ENCODE measurements at regions not wholly inside any gene's neighbourhood (a gene's known extent, or its start where the extent isn't known, plus 50 kb on each side); places are given as distances from the start of the nearest gene placed in this dataset.

GRCh38 chr2:189952536-189953109, 109.9 kb downstream of the MSTN start:
- Histone ChIP-seq H3K9ac (ENCODE audit: low read depth, low read length, poor library complexity, severe bottlenecking) (no peak overlapping the region), H3K4me1 (ENCODE audit: insufficient read depth, low read length, poor library complexity, severe bottlenecking) (no peaks in the 10 kb centered on the region), H3K9me3 (ENCODE audit: insufficient read depth, low read depth, low read length) (no peaks in the 10 kb centered on the region), H3K9me2 (replicated peaks; ENCODE audit: low read depth, low read length) (no peaks in the 10 kb centered on the region), H3K79me2 (ENCODE audit: insufficient read depth, low read length) (no peaks in the 10 kb centered on the region), H2AFZ (ENCODE audit: low read length) (no peak overlapping the region), H3F3A (ENCODE audit: low read depth) (no peaks in the 10 kb centered on the region), H3K36me3 (ENCODE audit: insufficient read depth, low read length) (no peaks in the 10 kb centered on the region), H3K4me2 (ENCODE audit: low read depth, low read length, poor library complexity, severe bottlenecking) (no peak overlapping the region), H3K27me3 (ENCODE audit: insufficient read depth, low read length, poor library complexity, severe bottlenecking) (no peaks in the 10 kb centered on the region), H3K4me3 (ENCODE audit: low read length, poor library complexity, severe bottlenecking) (no peak overlapping the region), H4K20me1 (ENCODE audit: insufficient read depth, low read length, poor library complexity, severe bottlenecking) (no peaks in the 10 kb centered on the region)
- no peak for TF ChIP-seq EZH2phosphoT487 (IDR thresholded peaks at IDR 0.05; ENCODE audit: borderline replicate concordance)
- no peak for TF ChIP-seq CTCF (conservative IDR thresholded peaks at IDR 0.05; ENCODE audit: low read length)

GRCh38 chr2:189951791-189952535, 110.6 kb downstream of the MSTN start:
- Histone ChIP-seq H3K9ac (ENCODE audit: low read depth, low read length, poor library complexity, severe bottlenecking) (no peak overlapping the region), H4K20me1 (ENCODE audit: insufficient read depth, low read length, poor library complexity, severe bottlenecking) (no peaks in the 10 kb centered on the region), H3K4me2 (ENCODE audit: low read depth, low read length, poor library complexity, severe bottlenecking) (no peak overlapping the region), H3K4me1 (ENCODE audit: insufficient read depth, low read length, poor library complexity, severe bottlenecking) (no peaks in the 10 kb centered on the region), H3K27me3 (ENCODE audit: insufficient read depth, low read length, poor library complexity, severe bottlenecking) (no peaks in the 10 kb centered on the region), H3K79me2 (ENCODE audit: insufficient read depth, low read length) (no peaks in the 10 kb centered on the region), H2AFZ (ENCODE audit: low read length) (no peak overlapping the region; the same call in 1 of the 2 replicates), H3K4me3 (ENCODE audit: low read length, poor library complexity, severe bottlenecking) (no peak overlapping the region), H3K9me2 (replicated peaks; ENCODE audit: low read depth, low read length) (no peaks in the 10 kb centered on the region), H3K36me3 (ENCODE audit: insufficient read depth, low read length) (no peaks in the 10 kb centered on the region), H3K9me3 (ENCODE audit: insufficient read depth, low read depth, low read length) (no peaks in the 10 kb centered on the region), H3F3A (ENCODE audit: low read depth) (no peaks in the 10 kb centered on the region)
- TF ChIP-seq EZH2phosphoT487 (IDR thresholded peaks at IDR 0.05; ENCODE audit: borderline replicate concordance) = no peak
- no peak for TF ChIP-seq CTCF (conservative IDR thresholded peaks at IDR 0.05; ENCODE audit: low read length)

GRCh38 chr2:189943009-189943408, 119.5 kb downstream of the MSTN start:
- H3K9ac ChIP-seq (ENCODE audit: low read depth, low read length, poor library complexity, severe bottlenecking) = no peak overlapping the region
- H3K27me3 ChIP-seq (ENCODE audit: insufficient read depth, low read length, poor library complexity, severe bottlenecking) = no peaks in the 10 kb centered on the region
- H3K9me2 ChIP-seq (replicated peaks; ENCODE audit: low read depth, low read length) = no peaks in the 10 kb centered on the region; the same call in 1 of the 2 replicates
- TF ChIP-seq CTCF (conservative IDR thresholded peaks at IDR 0.05; ENCODE audit: low read length) = no peak
- TF ChIP-seq EZH2phosphoT487 (IDR thresholded peaks at IDR 0.05; ENCODE audit: borderline replicate concordance) = no peak
- no peaks in the 10 kb centered on the region for H3K4me1 ChIP-seq (ENCODE audit: insufficient read depth, low read length, poor library complexity, severe bottlenecking)
- H3F3A ChIP-seq (ENCODE audit: low read depth) = no peaks in the 10 kb centered on the region
- H3K9me3 ChIP-seq (ENCODE audit: insufficient read depth, low read depth, low read length) = peaks cover 8% of the 10 kb centered on the region; the same call in 1 of the 2 replicates
- no peak overlapping the region for H3K4me3 ChIP-seq (ENCODE audit: low read length, poor library complexity, severe bottlenecking)
- no peaks in the 10 kb centered on the region for H3K79me2 ChIP-seq (ENCODE audit: insufficient read depth, low read length)
- no peak overlapping the region for H3K4me2 ChIP-seq (ENCODE audit: low read depth, low read length, poor library complexity, severe bottlenecking)
- H2AFZ ChIP-seq (ENCODE audit: low read length) = no peak overlapping the region
- no peaks in the 10 kb centered on the region for H4K20me1 ChIP-seq (ENCODE audit: insufficient read depth, low read length, poor library complexity, severe bottlenecking)
- H3K36me3 ChIP-seq (ENCODE audit: insufficient read depth, low read length) = no peaks in the 10 kb centered on the region
